ENCODE measurements at regions not wholly inside any gene's neighbourhood (a gene's known extent, or its start where the extent isn't known, plus 50 kb on each side); places are given as distances from the start of the nearest gene placed in this dataset.

- TF ChIP-seq YY1 (IDR thresholded peaks at IDR 0.05; ENCODE audit: insufficient read depth, insufficient read length) (no peak), ZNF274 (IDR thresholded peaks at IDR 0.05; ENCODE audit: low read depth, low read length) (no peak), SUZ12 (IDR thresholded peaks at IDR 0.05; ENCODE audit: extremely low read depth, insufficient read depth, insufficient read length) (no peak)
Observed at GRCh38 chr5:34562791-34563190, 93.3 kb upstream of the RAI14 start.

Measured in NT2/D1 (cell line).